NCI-H524 (cell line): ENCODE measurements at regions not wholly inside any gene's neighbourhood (a gene's known extent, or its start where the extent isn't known, plus 50 kb on each side); places are given as distances from the start of the nearest gene placed in this dataset.
A peak's percentile ranks its signal among the peaks of the same experiment; 100 is the strongest.
"Not testable (repeated sequence)": the region's sequence is repeated elsewhere in the genome, so short reads cannot be mapped to it uniquely, and the experiment has no call there.

Experiments
- DNase-seq, 2 experiments: peaks; one replicate each; lab custom pipeline; 2025; lab: John Stamatoyannopoulos, UW

DNA sequence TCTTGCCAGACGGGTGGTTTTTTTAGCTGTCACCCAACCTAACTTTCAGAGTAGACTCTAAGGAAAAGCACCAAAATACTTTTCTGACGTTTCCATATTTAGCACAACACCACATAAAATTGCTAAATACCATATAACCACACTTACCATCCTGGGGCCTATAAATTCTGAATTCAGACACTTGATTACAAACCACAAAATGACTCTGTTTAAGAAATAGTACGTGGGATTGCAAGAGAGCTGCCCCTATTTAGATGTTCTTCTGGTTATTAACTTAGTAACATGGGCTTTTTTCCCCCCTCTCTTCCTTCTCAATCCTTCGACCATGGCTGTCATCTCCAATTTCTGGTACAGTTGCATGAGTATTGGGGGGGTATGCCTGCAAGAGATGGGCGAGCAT, 287.7 kb downstream of the BMP4 start:
- no peak for DNase-seq

DNA sequence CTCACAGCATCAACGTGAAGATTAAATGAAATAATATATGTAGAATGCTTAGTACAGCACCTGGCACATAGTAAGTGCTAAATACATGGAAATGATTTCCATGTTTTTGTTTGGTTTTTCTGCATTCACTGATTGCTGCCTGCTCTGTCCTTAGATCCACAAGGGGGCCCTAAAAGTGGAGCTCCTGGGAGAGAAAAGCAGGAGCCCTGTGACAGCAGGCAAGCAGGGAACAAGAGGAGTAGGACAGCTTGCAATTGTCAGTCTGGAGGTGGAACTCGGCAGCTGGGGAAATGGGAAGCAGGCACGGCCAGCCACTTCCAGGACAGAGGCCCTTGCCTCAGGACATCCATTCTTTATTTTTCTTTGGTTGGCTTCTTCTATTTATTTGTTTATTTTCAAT, 292.9 kb downstream of the BMP4 start:
- DNase-seq = peak; percentile 75 to 85

DNA sequence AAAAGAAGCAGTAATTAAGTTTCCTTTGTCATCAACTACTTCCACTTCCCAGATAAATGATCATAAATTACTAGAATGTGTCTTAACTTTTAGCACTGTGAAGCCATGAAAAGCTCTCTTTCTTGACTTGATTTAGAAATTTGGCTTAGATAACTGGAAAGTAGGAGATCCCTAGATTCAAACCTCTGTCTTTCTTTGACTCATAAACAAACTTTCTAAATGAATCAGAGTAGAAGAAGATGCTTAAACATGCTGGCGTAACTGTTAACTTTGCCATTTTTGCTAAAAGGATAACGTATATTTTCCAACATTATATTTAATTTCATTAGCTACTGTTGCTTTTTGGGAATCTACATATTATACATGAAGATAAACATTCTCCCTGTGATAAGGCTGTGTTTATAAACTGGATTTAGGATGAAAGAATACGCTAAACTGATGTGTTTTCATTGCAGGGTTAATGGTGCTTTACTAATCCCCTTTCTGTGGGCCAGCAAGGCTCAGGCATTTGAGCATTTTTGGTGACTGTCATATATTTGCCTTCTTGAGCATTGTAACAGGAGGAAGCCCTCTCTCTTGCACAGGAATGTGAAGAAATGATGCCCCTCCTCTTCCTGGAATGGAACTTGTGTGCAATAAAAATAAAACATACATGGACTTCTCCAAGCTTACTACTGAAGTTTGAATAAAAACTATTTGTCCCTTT, 301.4 kb downstream of the BMP4 start:
- DNase-seq = no peak

DNA sequence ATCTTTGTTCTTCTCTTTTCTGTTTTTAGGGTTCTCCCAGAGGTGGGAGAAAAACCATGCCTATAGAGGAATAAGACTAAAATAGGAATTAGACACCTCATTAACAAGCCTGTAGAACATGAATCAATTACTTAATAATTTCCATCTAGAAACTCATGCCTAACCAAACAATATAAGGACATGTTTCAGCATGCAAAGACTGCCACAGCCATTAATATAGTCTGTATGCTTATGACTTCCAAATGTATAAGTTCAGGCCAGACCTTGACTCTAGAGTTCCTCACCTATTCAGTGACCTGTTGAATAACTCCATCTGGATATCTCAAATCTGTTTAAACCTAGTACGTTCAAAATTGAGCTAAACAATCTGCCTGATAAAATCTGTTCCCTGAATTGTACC, 304.6 kb downstream of the BMP4 start:
- DNase-seq = no peak

DNA sequence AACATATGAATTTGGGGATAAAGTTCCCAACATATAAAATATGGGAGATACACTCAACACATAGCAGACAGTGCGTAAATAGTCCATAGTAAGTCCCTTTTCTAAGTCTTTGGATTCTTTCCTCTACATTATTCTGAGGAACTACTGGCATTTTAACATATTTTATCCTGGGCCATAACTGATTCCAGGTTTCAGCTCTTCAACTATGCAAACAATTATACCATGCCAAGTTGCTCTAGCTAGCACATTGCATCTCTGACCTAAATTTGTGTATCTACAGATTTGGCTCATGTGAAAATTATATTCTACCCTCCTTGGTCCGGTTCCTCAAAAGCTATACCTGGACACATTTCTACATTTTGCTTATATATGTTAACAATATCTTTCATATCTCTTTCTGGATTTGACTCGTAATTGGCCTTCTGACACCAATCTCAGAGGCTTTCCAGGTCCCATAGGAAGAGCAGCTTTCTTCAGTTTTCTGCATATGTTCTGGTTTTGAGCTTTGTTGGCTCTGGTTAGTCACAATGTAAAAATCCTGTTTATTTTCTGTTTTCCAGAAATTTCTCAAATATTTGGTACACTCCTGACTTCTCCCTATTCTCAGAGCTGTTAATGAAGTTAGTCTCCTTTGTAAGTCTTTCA, 305.4 kb downstream of the BMP4 start:
- no peak for DNase-seq

DNA sequence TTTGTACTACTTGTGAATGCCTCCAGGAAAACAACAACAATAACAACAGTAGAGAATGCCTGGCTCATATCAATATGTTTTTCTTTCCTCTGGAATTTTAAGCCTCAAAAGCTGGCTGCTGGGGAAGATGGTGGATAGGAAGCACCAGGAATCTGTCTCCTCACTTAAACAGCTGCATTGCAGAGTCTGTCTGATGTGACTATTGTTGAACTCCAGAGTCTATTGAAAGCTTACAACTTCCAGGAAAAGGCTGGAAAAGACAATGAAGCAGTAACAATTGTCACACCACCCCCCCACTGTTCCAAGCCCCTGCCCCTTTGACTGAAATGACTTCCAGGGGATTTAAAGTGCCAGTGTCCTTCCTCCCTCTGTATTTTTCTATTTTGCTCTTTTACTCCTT, 309.7 kb downstream of the BMP4 start:
- no peak for DNase-seq

DNA sequence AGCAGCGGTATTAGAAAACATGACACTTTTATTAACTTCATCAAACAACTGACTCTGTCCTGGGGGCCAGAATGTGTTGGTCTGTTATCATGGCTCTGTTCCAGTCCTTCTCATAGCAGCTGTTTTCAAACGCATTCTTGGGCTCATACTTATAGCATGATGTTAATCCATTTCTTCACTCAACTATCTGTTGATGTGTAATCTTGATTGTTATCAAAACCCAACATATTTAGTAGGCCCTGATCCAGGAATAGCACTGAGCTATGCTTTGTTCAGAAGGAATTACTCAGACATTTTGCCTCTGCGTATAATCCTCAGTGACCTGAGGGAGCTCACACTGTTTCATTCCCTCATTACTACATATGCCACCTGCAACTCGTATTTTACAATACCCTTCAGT, 315.9 kb downstream of the BMP4 start:
- no peak for DNase-seq

DNA sequence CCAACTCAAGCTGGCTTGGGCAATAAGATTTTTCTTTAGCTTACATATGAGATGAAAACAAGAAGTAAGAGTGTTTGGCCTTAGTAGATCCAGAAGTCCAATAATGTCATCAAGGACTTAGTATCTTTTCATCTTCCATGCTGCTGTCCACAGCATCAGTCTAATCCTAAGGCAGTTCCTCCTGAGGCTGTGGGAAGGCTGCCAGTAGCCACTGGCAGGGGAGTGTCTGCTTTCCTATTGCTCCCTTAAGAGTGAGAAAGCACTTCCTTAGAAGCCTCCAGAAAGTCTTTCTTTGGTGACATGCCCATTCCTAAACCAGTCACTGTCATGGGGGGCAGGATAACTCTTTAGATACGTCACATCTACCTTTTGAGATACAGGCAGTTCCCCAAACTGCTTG, 317.7 kb downstream of the BMP4 start:
- DNase-seq = no peak

DNA sequence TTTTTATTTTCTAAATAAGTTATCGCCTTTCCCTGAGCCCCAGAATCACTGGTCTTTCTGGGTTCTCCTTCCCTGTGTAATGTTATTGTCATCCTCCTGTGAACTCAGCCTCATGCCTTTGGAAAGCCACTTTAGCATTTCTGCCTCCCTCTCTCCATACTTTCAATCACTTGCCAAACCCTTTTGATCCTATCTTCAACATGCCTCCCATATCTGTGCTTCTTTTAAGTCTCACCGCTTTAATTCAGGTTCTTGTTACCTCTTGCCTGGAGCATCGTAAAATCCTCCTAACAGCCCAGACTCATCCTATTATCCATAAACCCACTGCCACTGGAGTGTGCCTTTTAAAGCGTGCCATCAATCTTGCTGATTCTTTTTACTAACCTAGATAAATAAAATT, 321.8 kb downstream of the BMP4 start:
- DNase-seq = no peak

DNA sequence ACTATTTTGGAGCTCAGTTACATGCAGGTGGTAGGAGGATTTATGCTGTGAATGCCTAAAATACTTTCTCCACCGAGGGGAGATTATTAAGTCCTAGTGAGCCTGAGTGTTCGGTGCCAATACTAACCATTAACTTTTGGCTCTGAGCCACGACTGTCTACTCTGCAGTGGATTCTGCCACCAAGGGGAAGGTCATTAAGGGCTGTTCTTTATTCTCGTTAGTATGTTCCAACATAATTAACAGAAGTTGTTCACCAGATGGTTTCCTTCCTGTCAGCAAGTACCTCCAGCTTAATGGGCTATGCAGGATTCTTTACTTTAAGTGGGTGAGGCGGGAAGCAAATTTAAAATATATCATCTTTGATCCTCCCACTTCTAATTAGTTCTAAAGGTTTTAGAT, 326.3 kb downstream of the BMP4 start:
- peak; percentile 99 for DNase-seq

DNA sequence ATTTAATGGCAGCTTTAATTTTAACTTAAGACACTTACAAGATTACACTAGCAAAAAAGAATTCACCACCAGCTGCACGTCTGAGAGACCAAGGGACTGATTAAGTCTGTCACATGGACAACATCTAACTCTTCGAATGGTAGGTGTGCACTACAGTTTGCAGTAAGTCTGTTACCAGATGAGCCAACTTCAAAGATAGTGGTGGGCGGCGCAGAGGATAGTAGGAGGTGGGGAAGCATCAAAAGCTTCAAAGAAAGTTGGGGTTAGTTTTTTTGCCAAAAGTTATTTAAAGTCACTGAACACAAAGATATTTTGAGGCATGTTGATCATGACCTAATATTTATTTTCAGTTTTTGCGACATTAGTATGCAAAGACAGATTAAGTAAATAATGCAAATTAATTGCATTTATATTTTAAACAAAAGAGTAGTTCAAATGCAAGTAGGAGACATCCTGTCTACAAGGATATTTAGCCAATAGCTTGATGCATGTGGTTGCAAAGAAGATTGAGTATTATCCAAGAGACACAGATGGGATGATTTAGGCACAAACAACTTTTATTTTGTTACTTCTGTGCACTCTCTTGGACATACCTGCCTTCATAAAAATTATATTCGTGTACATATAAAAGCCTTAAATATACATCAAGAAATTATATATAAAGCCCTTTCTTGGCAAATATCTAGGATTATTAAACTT, 327.7 kb downstream of the BMP4 start:
- DNase-seq = no peak

DNA sequence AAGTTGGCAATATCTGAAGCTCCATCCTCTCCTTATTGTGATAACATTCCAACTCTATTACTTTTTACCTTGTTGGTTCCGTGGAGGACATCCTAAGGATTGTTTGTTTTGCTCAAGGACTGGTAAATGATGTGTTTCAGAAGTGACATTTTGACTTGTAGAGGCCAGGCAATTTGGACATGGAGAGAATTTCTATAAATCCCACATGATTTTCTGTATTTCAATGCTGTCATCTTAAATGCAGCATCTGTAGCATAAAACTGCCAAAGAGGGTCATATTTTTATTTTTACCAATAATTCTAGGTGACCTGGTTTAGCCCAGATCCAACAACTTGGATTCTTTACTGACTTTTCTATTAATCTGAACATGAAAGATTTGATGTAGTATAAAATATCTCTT, 328.4 kb downstream of the BMP4 start:
- no peak for DNase-seq

DNA sequence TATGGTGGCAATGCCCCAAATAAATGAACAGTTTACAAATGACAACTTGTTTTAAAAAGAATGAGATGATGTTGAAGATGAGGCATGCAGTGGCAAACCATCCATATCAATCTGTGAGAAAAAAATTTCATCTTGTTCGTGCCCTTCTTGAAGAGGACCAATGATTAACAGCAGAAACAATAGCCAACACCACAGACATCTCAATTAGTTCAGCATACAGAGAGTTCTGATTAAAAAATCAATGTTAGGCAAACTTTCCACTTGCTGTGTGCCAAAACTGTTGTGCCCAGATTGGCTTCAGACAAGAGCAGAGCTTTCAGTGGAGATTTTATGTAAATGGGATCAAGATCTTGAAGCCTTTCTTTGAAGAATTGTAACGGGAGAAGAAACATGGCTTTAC, 329.9 kb downstream of the BMP4 start:
- DNase-seq = no peak

DNA sequence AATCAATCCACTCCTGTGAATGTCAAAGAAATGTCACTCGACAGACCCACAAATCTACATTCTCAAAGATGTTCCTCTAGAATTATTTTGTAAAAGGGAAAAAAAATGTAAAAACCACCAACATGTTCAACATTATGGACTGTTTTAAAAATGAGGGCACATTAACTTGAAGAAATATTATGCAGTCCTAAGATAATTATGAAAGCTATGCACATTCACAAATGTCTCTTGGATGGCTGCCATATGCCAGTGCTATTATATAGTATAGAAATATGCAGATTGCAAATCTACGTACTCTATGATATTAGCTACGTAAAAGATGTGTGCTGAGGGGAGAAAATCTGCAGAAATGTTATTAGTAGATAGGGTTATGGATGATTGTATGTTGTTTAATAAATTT, 334.2 kb downstream of the BMP4 start:
- DNase-seq = no peak

DNA sequence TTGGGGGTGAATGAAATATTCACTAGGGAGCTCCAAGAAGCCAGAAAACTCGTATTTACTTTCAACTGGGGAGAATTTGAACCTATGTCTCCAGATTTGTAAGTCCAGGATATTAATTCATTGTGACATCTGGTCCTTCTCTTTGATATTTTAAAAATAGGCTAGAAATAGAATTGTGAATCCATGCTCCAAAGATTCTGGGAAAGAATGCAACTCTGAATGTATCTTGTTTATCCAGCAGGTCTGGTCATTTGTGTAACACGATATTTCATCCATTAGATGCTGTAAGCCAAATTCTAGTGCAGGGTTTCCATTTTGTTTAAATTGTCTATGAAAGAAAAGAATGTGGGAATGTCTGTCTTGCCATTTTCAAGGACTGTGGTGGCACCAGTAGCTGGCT, 334.7 kb downstream of the BMP4 start:
- DNase-seq = no peak

DNA sequence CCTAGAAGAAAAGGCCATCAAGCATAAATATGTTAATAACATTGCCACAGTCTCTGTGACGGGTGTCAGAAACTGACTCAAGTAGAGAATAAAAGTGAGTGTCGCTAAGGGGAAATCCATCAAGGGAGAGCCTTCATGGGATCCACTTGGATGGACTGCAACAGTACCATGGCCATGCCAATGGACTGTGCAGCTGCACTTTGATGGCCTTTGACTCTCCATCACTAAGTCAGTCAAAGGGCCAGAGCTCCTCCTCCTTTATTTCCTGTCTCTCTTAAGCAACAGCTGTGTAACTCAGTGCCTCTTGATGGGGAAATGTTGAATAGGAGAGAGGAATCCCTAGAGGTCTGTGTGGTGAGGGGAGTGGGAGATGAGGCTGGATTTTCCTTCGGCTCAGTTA, 335.2 kb downstream of the BMP4 start:
- DNase-seq = no peak

DNA sequence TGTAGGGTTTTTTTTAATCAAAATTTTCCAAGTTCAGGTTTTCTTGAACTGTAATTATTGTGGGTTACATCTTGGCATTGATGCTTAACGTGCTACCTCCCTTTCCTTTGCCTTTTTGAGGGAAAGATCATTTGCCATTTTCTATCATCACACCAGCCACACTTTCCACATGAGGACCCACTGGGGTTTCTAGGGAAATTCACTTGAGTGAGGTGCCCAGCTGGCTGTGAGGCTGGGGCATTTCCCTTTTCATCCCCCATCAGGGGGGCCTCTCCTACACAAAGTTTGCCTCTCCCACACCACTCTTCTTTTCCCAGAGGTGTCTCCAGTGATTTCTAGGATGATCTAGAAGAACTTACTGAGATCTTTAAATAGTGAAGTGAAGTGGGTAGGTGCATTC, 335.7 kb downstream of the BMP4 start:
- no peak for DNase-seq

DNA sequence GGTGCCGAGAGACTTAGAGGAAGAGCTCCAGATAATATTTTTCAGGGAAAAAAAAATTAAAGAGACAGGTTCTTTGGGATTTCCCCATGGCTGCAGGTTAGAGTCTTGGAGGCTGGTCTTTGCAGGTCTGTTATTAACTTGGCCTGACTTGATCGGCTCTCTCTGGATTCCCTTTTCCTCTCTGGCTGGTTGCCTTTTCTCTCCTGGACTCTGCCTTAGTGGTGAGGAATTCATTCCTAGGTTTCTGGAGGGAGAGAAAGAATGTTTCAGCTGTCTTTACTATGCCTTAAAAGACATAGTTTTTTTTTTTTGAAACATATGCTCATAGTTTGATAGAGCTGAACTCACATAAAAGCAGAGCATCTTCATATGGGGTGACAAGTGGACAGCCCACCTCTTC, 336.3 kb downstream of the BMP4 start:
- DNase-seq = no peak

DNA sequence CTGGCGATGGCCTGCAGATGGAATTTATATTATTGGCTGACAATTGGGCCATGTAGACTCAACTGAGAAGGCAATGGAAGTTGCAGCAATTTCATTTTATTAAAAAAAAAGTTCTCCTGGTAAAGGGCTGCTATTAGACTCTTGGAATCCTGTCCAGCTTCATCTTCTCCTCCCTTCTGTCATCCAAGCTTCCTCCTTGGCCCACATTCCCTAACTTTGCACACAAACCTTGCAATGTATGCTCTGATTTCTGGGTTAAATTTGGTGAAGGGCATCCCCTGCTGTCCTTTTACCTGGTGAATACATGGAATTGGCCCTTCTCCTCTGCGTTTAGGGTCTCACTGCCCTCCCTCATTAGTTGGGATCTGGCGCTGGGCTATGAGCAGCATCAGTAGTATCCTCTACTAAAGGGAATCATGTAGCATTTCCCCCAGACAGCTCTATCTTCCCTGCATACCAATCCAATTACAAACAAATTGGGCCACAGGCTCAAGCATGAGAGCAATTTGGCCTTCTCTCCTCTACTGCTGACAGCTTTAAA, 336.9 kb downstream of the BMP4 start:
- DNase-seq = no peak

DNA sequence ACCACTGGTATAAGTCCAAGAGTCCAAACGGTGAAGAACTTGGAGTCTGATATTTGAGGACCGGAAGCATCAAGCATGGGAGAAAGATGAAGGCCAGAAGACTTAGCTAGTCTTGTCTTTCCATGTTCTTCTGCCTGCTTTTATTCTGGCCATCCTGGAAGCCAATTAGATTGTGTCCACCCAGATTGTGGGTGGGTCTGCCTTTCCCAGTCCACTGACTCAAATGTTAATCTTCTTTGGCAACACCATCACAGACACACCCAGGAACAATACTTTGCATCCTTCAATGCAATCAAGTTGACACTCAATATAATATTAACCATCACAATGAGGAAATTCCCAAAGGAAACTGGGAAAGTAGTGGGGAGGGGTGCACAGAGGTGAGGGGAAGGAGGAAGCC, 340.1 kb downstream of the BMP4 start:
- DNase-seq = not testable (repeated sequence)

DNA sequence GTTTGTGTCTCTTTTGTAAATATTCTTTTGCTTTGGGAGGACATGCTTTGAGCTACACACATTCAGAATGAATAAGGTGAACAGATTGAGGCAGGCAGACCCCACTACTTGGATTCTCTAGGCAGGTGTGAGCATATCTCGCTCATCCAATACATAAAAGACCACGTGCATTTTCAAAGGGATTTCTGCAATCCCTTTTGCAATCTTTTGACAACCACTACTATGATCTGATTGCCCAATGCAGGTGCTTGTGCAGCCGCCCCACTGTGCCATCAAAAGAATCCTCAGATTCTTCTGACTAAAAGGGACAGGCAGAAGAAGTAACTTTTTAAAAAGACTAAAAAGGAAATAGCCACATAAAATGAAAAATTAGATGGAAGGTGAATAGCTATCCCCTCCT, 341.4 kb downstream of the BMP4 start:
- no peak for DNase-seq

DNA sequence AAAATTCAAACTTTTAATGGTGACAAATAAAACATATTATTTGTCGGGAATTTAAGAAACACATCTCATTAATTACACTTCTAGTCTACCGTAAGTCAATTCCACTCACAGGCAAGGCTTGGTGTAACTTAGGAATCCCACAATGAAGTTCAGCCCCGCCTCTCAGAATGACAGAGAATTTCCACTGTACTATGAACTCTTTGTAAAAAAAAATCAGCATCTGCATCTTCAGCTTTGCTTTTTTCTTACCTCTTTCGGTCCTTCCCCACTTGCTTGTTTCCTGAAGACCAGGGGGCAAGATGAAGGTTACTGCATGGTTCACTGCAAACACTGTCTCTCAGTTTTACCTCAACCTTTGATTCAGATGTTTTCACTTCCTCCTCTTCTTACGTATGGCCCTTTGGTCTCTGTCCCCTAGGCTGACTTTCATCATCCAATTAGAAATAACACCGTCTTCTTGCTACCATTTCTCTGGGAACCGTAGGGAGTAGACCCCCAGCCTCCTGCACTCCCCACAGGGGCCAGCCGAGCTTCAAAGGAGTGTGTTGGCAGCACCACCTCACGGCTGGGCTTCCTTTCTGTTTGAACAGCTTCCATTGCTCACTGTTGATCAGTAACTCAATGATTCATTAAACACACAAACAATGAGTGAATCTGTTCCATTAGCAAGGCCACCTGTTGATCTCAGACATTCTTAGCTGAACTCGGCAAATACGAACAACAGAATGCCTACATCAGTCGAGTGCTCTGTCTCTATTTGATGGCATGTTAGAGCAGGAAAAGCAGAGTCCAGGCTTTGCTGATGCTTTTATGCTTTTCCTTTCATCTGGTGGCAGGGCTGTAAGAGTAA, 343.0 kb downstream of the BMP4 start:
- no peak for DNase-seq
